Activated naive CD4-positive, alpha-beta T cell treated with anti-CD3 and anti-CD28 coated beads, Interleukin-2, amount 50 U/mL, for 24 hours (primary cell): ENCODE measurements at regions not wholly inside any gene's neighbourhood (a gene's known extent, or its start where the extent isn't known, plus 50 kb on each side); places are given as distances from the start of the nearest gene placed in this dataset.

ENCODE experiments used
- H3K27ac Mint-ChIP-seq: one replicate; pipeline ENCODE4 v1.8.0; 2021; ENCODE audit warnings: mild to moderate bottlenecking, mixed read lengths
- H3K27me3 Mint-ChIP-seq: one replicate; pipeline ENCODE4 v1.8.0; 2021; ENCODE audit warnings: mixed read lengths
- H3K36me3 Mint-ChIP-seq: one replicate; pipeline ENCODE4 v1.8.0; 2021; ENCODE audit warnings: mixed read lengths
- H3K4me1 Mint-ChIP-seq: one replicate; pipeline ENCODE4 v1.8.0; 2021; ENCODE audit warnings: mixed read lengths
- H3K4me3 Mint-ChIP-seq: one replicate; pipeline ENCODE4 v1.8.0; 2021; ENCODE audit warnings: mild to moderate bottlenecking, mixed read lengths
- H3K9me3 Mint-ChIP-seq: one replicate; pipeline ENCODE4 v1.8.0; 2021; ENCODE audit warnings: mixed read lengths

DNA sequence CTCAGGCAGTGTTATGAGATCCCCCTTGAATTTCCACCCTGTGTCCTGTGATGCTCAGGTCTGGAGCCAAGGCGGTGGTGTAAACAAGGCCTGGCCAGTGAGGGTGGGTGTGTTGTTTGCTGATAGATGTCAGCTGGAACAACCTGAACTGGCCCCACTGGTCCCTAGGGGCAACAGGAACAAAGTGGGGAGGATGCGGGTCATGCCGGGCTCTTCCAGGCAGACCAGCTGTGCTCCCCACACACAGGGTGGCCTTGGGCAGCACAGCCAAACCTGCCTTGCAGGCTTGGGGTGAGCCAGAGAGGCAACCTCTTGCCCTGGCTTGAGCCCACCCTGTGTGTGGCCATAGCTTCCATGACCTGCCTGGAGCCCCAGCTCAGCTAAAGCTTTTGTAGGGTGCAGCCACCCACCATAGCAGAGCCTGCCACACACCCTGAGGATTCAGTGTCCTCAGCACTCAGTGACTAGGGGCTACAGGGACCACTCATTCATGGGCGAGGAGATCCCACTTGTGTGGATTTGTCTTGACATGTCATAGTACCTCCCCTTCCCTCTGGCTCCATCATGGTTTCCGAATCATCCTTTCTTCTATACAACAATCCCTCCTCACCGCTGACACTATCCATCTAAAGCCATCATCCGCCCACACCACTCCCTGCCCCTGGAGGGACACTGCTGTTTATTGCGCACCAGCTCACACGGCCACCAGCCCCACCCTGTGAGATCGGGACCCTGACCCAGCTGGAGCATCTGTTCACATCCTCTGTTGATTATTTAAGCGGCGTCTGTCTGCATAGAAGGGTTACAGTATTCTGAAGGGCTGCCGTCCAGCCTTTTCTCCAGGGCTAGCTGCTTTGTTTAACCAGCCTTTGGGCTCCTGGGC, 268.8 kb downstream of the CYP26B1 start:
- Mint-ChIP-seq H3K9me3 (no peaks in the 10 kb centered on the region), H3K36me3 (no peaks in the 10 kb centered on the region), H3K27ac (no peak overlapping the region), H3K4me3 (no peak overlapping the region), H3K27me3 (peaks cover 7% of the 10 kb centered on the region), H3K4me1 (no peaks in the 10 kb centered on the region)

DNA sequence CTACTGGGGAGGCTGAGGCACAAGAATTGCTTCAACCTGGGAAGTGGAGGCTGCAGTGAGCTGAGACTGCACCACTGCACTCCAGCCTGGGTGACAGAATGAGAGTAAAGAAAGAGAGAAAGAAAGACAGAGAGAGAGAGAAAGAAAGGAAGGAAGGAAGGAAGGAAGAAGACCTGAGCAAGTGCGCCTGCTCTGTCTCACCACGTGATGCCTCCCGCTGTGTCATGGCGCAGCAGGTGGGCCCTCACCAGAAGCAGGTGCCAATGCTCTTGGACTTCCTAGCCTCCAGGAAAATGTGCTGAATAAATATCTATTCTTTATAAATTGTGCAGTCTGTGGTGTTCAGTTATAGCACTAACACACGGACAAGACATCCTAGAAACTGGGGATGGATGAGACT, 270.0 kb downstream of the CYP26B1 start:
- Mint-ChIP-seq H3K27me3 (peaks cover 8% of the 10 kb centered on the region), H3K36me3 (no peaks in the 10 kb centered on the region), H3K4me3 (no peak overlapping the region)

DNA sequence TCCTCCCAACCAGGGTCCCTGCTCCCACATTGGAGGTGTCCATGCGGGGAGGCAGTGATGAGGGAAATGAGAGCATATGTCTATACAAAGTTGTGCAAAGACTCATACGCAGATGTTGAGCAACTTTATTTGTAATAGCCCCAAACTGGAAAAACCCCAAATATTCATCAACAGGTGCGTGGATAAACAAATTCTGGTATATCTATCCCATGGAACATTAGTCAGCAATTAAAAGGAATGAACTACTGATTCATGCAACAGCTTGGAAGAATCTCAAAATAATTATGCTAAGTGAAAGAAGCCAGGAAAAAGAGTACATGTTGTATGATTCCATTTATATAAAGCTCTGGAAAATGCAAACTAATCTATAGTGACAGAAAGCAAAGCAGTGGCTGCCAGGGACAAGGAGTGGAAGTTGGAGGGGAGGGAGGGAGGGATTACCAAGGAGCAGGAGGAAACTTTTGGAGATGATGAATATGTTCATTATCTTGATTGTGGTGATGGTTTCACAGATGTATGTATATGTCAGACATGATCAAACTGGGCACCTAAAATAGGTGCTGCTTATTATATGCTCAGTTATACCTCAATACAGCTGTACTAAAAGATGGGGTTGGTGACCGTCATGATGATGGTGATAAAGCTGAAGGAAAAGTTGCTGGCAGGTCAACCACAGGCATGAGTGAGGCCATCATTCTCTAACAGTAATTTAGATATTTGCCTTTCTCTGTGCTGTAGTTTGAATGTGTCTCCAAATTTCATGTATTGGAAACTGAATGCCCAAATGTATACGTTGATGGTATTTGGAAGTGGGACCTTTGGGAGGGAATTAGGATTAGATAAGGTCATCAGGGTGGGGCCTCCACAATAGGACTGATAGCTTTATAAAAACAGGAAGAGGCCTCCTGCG, 270.9 kb downstream of the CYP26B1 start:
- Mint-ChIP-seq H3K27ac (no peak overlapping the region), H3K4me3 (no peak overlapping the region), H3K36me3 (no peaks in the 10 kb centered on the region), H3K4me1 (no peaks in the 10 kb centered on the region), H3K9me3 (no peaks in the 10 kb centered on the region), H3K27me3 (peaks cover 11% of the 10 kb centered on the region)

More for the DNA sequence above, 270.0 kb downstream of the CYP26B1 start:
- Mint-ChIP-seq H3K9me3 (no peaks in the 10 kb centered on the region), H3K27ac (no peak overlapping the region), H3K4me1 (no peaks in the 10 kb centered on the region)

DNA sequence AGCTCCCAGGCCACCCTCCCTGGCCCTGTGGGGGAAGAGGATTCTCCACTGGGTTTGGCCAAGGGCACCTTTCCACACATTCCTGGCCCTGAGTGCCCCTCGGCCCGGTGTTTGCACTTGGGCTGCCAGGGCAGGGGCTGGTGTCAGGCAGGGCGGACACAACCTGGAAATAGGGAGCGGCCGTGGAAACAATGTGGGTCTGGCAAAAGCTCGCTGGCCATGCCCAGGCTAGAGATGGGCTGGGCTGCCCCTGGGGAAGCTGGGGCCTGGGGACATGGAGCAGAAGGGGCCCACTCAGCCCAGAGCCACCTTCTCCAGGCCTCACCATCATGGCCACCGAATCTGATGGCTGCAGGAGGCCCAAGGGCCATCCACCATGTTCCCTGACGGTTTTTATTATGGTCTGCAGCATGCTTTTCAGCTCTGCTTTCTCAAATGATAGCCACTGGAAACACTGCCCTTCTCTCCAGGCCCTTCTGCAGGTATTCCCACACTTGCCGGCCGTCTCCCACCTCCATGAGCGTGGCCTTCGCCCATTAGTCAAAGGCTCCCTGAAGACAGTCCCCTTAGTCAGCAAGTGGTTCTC, 275.1 kb downstream of the CYP26B1 start:
- Mint-ChIP-seq H3K9me3 (no peaks in the 10 kb centered on the region), H3K4me1 (no peaks in the 10 kb centered on the region), H3K4me3 (no peak overlapping the region), H3K27ac (no peak overlapping the region), H3K27me3 (peaks cover 19% of the 10 kb centered on the region), H3K36me3 (no peaks in the 10 kb centered on the region)

DNA sequence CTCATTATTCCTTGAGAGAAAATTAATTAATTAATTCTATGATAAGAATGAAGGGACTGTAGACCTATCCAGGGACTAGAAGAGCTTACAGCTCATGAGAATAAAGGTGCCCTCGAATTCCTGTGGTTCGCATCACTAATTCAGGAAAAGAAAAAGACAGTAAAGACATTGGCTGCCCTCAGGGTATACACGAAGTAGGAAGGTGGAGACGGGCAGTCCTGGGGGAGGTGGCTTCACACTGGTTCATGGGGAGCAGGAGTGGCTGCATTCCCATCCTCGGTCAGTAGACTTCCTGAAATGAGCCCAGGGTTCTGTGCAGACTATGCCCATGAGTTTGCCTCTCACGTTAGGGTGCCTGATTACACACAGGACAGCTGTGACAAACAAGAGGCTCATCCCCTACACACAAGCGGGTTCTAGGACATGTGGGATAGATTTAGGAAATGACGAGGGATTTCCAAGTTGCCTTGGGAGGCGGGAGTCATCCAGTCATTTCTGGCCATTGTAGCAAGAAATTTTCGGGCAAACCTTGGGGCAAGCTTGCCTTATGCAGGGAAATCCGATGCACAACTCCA, 282.2 kb downstream of the CYP26B1 start:
- Mint-ChIP-seq H3K9me3 (no peaks in the 10 kb centered on the region), H3K4me3 (no peak overlapping the region), H3K36me3 (no peaks in the 10 kb centered on the region), H3K4me1 (no peaks in the 10 kb centered on the region), H3K27ac (no peak overlapping the region), H3K27me3 (peaks cover 8% of the 10 kb centered on the region)

DNA sequence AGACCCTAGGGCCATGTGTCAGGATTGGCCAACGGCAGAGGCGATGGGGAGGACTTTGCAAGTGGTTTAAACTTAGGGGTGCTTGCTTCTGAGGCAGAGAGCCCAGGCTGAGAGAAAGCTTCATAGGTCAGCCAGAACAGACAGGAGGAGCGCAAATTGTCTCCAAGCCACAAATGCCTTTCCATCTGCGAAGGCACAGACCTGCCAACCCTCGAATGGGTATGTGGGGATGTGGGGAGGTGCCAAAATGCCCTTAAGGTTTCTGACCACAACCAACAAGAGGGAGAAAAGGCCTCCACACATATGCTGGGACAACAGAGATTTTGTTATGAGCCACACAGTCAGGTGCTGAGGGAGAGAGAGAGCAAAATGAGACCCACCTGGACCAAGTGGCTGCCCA, 283.6 kb downstream of the CYP26B1 start:
- no peaks in the 10 kb centered on the region for H3K4me1 Mint-ChIP-seq
- no peak overlapping the region for H3K4me3 Mint-ChIP-seq
- H3K9me3 Mint-ChIP-seq = no peaks in the 10 kb centered on the region
- no peaks in the 10 kb centered on the region for H3K36me3 Mint-ChIP-seq
- H3K27me3 Mint-ChIP-seq = peaks cover 7% of the 10 kb centered on the region
- no peak overlapping the region for H3K27ac Mint-ChIP-seq

DNA sequence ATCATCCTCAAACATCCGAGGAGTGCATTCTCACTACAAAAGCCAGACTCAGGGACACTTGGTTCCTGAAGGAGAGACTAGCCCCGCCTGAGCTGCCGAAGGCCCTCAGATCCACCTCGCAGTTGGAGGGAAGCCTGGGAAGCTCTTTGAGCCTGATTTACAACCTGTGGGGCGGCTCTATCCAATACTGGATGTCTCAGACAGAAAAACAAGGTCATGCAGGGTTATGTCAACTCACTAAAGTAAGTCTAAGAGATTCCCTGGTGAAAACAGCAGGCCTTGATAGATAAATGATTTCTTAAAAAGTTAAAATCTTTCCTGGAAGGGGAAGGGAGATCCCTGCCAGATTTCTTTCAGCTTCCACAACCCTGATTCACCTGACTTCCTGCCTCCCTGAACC, 284.3 kb downstream of the CYP26B1 start:
- H3K27ac Mint-ChIP-seq = no peak overlapping the region
- no peak overlapping the region for H3K4me3 Mint-ChIP-seq
- no peaks in the 10 kb centered on the region for H3K36me3 Mint-ChIP-seq
- no peaks in the 10 kb centered on the region for H3K9me3 Mint-ChIP-seq
- H3K27me3 Mint-ChIP-seq = peaks cover 6% of the 10 kb centered on the region
- no peaks in the 10 kb centered on the region for H3K4me1 Mint-ChIP-seq

DNA sequence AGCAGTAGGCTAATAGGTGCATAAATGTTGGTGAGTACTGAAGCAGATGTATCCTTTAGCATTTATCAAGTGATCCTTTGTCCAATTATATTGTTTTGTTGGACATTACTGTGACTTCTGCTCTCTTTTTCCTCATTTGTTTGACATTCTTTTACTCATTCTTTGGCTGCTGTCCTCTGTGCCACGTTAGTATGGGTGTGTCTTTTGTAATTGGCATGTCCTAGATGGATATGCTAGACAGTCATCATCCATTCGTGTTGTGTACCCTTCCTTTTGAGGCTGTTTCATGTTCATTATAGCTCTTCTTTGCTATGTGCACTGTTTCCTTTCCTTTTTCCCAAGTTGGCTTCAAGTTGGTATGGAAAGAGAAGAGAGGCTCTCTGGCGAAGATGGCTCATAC, 284.7 kb downstream of the CYP26B1 start:
- Mint-ChIP-seq H3K36me3 (no peaks in the 10 kb centered on the region), H3K27me3 (peaks cover 6% of the 10 kb centered on the region), H3K9me3 (no peaks in the 10 kb centered on the region), H3K4me1 (no peaks in the 10 kb centered on the region), H3K27ac (no peak overlapping the region), H3K4me3 (no peak overlapping the region)

DNA sequence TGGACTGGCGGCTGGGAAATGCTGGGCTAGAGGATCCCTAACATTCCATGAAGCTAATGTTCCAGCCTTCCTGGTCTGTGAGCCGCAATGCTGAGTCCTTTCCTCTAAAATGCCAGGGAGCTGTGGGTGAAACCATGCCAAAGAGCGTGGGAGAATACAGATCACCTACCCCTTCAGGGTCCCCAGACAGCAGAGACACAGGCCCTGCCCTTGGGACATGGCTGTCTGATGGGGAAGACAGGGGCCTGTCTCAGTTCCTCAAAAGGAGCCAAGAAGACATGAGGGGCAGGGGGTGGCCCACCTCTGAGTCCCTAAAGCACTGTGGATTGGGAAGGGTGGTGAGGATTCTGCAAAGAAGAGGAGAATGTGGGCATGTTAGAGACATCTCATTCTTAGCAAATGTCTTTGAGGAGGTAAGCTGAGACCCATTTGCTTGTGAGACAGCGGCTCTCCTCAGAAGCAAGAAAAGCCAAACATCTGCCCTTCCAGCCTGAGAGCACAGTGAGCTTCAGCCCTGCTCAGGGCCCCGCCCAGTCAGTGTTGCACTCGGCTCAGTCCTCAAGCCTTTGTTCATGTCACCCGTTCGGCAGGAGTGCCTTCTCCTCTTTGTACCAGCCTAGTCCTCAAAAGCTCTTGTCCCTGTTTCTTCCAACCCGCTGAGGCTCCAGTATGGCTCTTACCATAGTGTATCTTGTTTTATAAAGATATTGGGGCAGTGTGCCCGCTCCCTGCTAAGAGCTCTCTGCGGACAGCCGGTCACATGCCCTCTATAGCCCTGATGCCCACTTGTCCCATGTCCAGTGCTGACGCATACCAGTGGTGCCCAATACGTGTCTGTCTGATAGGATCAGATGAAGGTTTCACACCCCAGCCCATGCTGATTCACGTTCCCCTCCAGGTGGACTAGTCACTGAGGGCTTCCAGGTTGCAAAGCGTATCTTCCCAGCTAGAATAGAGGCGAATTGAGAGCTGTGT, 286.2 kb downstream of the CYP26B1 start:
- Mint-ChIP-seq H3K9me3 (no peaks in the 10 kb centered on the region), H3K4me1 (no peaks in the 10 kb centered on the region), H3K27ac (no peak overlapping the region), H3K4me3 (no peak overlapping the region), H3K36me3 (no peaks in the 10 kb centered on the region), H3K27me3 (peaks cover 6% of the 10 kb centered on the region)

DNA sequence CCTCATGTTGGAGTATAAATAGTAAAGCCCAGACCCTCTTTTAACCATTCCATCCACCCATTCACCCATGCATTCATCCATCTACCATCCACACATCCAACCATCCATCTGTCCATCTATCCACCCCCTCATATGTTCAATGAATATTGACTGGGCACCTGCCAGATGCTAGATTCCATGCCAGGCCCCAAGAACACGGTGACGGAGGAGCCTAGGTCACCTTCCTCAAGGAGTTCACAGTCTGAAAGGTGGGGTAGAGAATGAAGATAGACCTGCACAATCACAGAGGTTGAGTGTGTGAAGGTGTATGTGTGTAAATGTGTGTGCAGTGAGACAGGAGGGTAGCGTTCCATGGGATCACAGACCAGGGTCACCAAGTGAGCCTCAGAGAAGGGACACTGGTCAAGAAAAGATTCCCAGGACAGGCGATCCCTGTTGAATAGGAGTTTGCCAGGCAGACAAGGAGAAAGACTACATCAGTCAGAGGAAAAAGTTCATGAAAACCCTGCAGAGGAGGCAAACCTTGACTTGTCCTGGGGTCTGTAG, 287.2 kb downstream of the CYP26B1 start:
- Mint-ChIP-seq H3K36me3 (no peaks in the 10 kb centered on the region), H3K27ac (no peak overlapping the region), H3K4me3 (no peak overlapping the region), H3K27me3 (peaks cover 6% of the 10 kb centered on the region), H3K4me1 (no peaks in the 10 kb centered on the region), H3K9me3 (no peaks in the 10 kb centered on the region)

DNA sequence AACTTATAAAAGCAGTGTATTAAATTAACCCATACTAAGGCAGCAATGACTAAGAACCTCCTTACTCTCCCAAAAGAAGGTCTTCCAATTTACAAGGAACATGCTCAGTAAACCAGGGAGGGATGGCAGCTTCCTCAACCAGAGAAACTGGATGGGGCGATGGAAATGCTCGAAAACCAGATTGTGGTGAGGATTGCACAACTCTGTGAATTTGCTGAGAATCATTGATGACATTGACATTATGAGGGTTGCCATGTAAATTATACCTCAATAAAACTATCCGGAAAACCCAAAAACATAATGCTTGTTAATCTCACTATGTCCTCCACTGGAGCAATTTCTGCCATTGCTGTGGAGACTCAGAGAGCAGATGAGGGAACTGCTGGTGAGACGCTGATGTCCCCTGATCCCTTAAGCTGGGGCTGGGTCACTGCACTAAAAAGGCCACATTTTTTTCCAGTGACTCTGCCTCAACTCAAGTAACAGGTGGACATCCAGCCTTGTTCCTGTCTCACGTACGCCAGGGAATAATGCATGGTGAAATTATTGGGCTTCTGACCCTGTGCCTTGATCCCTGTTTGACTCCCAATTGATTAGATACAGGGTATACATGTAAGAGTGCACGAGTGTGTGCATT, 288.3 kb downstream of the CYP26B1 start:
- peaks cover 4% of the 10 kb centered on the region for H3K27me3 Mint-ChIP-seq
- no peak overlapping the region for H3K27ac Mint-ChIP-seq
- H3K4me1 Mint-ChIP-seq = no peaks in the 10 kb centered on the region
- no peaks in the 10 kb centered on the region for H3K36me3 Mint-ChIP-seq
- no peaks in the 10 kb centered on the region for H3K9me3 Mint-ChIP-seq
- H3K4me3 Mint-ChIP-seq = no peak overlapping the region

DNA sequence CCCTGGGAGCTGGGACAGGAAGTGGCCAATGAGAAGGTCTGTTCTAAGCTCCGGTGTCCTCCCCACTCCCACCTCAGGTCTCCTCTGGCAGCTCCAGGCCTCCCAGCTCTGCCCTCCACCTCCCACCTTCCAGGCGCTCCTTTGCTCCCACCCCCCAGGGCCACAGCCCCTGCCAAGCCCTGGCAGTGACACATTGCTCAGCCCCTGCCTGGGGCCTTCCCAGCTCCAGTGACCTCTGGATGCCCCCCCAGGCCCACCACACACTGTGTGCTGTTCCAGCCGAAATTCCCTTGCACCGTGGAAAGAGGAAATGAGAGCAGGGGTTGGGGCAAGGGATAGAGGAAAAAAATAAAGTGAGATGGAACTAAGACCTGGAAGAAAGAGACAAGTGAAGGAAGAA, 289.6 kb downstream of the CYP26B1 start:
- Mint-ChIP-seq H3K36me3 (no peaks in the 10 kb centered on the region), H3K27me3 (peaks cover 4% of the 10 kb centered on the region), H3K4me3 (no peak overlapping the region), H3K27ac (no peak overlapping the region), H3K4me1 (no peaks in the 10 kb centered on the region), H3K9me3 (no peaks in the 10 kb centered on the region)

DNA sequence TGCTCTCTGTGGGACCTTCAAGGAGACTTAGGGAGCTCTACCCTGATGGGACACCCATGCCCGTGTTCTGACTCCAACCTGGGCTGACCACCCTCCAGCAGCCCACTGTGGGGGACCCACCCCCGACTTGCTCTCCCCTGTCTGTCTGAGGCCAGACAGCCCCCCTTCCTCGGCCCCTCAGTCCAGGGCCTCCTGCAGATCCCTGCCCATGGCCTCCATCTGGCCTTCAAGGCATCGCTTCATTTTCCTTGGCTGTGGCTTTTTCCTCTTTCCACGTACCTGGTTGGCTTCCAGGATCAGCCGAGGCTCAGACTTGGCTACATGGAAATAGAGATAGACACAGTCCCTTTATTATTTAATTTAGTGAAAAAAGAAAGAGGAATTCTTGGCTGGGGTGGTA, 290.0 kb downstream of the CYP26B1 start:
- Mint-ChIP-seq H3K27ac (no peak overlapping the region), H3K27me3 (peaks cover 4% of the 10 kb centered on the region), H3K4me1 (no peaks in the 10 kb centered on the region), H3K4me3 (no peak overlapping the region), H3K9me3 (no peaks in the 10 kb centered on the region), H3K36me3 (no peaks in the 10 kb centered on the region)
